Fibroblast of skin of left quadriceps (primary cell): ENCODE measurements at regions not wholly inside any gene's neighbourhood (a gene's known extent, or its start where the extent isn't known, plus 50 kb on each side); places are given as distances from the start of the nearest gene placed in this dataset.

Experiments
- DNase-seq, 2 experiments: peaks; one replicate each; pipeline ENCODE4 v3.0.0-alpha.2; 2013; ENCODE audit warnings: low read depth in 2 of 2

DNA sequence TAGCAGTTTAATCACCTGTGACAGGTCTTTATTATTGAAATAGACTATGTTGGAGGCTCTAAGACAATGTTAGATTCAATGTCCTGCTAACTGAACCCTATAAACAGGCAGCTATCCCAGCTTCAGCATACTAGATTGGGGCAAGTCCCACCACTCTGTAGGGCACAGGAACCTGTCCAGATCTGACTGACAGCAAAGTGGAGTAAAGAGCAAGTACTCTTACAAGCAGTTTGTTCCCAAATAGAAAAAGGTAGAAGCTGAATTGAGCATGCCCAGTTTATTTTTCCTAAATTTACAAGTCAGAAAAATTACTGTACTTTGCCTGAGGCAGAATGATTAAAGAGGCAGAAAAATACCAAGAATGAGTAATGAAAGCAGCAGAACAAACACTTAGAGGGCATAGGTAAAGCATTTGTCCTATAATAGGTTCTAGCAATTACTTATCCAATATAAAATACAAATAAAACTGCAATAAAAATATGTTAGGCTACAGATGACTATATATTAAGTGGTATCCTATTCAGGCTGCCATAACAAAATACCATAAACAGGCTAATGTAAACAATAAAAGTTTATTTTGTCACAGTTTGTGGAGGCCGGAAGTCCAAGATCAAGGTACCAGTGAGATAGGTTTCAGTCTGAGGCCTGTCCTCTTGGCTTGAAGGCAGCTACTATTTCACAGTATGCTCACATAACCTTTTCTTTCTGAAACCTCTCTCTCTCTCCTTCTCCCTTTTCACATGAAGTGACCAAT, 868.2 kb downstream of the C12orf50 start:
- DNase-seq, result no peak

DNA sequence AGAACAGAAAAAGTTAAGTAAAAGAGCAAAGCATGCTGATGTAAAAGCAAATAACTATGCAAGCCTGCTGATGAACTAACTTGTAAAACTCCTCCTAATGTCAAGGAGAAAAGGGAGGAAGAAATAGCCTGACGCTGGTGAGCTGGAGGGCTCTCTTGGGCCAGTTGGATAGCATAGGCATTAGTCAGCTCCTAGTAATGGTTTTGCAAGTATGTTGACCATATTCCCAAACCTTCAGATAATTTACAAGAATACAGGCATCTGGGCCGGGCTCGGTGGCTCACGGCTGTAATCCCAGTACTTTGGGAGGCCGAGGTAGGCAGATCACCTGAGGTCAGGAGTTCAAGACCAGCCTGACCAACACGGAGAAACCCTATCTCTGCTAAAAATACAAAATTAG, 871.4 kb downstream of the C12orf50 start:
- DNase-seq, result peak; percentile 81 to 85

DNA sequence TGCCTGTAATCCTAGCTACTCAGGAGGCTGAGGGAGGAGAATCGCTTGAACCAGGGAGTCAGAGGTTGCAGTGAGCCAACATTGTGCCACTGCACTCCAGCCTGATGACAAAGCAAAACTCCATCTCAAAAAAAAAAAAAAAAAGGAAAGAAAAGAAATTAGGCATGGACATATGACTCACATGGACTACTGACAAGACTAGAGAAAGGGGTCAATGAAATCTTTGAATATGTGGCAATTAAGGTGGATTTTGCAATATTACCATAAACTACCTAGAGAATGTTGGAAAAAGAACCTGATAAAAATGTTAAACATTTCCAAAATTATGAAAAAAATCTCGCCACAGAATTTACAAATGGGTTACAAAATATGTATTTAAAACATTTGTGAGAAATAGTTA, 873.6 kb downstream of the C12orf50 start:
- peak; percentile 45 to 46 for DNase-seq

DNA sequence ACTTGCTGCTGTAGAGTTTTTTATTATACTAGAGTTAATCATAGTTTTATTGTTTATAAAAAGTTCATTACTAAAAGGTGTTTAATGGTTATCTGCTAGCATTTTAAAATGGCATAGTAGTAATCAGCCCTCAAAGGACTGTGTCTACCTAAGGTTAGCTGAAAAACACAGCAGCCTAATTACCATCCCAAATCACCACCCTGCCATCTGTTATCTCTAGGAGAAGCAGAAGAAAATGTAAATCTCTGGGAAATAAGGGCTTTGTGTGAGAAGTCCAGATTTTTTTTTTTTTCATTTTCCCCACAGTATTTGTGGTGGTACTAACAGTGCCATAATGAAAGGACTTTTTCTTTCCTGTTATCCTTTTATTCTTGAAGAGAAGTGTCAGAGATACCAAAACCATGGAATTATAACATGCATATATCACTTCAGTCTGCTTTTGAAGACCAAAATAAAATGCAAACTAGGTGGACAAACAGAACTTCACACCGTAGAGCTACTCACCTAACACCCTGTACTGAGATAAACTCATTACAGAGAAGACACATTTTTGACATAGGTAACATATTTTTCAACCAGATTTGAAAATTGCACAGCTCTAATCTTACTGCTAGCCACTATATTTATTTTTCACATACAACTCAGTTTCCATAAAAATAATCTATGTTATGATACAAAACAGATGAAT, 876.2 kb downstream of the C12orf50 start:
- DNase-seq, result no peak

DNA sequence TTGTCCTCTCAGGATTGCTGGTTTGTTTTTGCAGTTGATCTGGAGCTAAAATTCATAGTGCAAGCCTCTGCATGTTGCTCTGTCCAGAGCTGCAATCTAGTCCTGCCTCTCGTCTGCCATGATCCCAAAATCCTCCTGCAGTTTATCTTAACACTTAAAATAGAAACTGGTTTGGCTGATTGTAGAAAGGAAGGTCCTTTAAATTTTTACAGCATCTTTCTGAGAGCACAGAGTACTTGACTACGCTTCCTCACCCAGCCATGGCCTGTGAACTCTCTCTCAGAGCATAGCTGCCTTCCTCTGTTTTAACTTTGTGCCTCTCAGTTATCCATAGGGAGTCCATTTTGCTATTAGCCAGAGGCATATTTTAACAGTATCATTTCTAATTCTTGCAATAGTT, 877.1 kb downstream of the C12orf50 start:
- no peak for DNase-seq

DNA sequence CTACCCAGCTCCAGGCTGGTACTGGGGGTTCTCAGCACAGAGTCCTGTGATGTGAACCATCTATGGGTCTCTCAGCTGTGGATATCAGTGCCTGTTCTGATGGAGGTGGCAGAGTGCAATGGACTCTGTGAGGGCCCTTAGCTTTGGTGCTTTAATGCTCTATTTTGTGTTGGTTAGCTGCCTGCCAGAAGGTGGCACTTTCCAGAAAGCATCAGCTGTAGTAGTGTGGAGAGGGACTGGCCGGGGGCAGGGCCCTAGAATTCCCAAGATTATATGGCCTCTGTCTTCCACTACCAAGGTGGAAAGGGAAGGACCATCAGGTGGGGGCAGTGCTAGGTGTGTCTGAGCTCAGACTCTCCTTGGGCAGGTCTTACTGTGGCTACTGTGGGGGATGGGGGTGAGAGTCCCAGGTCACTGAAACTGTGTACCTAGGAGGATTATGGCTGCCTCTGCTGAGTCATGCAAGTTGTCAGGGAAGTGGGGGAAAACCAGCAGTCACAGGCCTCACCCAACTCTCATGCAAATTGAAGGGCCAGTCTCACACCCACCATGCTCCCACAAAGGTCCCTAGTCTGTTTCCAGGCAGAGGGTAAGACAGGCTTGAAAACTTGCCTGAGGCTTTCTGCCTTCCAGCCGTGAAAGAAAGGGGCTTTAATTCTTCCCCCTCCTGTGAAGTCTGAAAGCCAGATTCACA, 878.1 kb downstream of the C12orf50 start:
- DNase-seq, result no peak

DNA sequence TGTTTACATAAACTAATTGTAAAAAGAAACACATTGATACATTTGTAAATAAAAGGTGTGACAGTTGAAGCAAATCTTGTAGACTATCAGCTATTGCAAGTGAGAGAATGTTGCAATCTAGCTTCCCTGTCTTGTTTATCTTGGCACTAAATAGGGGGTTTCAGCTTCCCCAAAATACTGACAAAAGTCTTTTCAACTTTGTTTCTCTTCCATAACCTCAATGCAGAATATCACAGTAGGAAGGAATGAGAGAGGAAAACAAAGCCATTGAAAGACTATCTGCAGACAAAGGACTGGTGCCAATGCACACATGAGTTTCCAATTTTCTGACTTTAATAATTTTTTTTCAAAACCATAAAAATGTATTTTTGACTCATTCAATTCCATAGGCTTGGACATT, 886.2 kb upstream of the MGAT4C start:
- DNase-seq, result peak; percentile 39 to 40

DNA sequence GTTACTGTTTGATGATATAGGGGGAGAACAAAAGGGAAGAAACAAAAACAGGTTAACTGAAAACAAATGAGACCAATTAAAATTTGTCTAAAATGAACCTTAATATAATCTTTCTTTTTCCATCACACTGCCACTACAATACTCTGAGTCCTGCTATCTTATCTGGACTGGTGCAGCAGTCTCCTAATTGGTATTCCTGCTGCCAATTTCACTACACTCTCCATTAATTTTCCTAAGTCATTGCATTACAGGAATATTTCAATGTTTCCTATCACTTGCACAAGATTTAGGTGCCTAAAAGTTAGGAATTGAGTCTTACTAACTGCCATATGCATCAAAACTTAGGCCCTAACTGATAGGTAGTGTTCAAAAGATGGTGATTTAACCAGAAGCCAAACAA, 884.9 kb upstream of the MGAT4C start:
- DNase-seq, result no peak

DNA sequence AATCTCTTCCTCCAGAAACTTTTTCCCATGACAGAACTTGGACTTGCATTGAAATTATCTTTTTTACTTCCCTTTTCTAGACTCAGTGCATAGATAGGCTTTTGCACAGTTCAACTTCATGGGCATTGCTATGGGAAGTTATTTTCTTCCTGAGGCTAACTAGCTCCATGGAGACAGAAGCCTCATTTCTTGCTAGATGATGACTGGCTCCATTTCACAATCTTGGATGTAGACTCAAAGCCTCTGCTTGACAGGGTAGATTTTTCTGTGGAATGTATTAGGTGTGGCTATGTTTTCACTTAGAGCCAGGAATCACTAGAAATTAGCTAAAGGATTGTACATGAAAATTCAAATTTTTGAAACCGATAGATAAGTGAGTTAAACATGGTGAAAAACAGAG, 884.1 kb upstream of the MGAT4C start:
- no peak for DNase-seq

DNA sequence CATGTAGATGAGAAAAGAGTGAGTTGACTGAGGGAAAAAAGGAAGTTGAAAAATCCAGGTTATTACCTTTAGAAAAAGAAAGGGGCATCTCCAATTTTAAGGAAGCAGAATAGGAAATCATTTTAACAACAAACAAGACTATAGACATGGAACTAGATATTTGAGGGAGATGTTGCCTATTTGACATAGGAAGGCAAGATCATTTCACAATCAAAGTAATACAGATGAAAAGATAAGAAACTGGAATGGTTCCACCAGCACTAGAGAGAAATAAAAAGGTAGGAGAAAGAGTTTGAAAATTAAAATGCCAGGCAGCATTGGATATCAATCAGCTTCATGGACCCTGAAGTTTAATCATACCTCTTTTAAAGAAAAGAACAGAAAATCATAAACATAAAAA, 881.0 kb upstream of the MGAT4C start:
- DNase-seq, result no peak

DNA sequence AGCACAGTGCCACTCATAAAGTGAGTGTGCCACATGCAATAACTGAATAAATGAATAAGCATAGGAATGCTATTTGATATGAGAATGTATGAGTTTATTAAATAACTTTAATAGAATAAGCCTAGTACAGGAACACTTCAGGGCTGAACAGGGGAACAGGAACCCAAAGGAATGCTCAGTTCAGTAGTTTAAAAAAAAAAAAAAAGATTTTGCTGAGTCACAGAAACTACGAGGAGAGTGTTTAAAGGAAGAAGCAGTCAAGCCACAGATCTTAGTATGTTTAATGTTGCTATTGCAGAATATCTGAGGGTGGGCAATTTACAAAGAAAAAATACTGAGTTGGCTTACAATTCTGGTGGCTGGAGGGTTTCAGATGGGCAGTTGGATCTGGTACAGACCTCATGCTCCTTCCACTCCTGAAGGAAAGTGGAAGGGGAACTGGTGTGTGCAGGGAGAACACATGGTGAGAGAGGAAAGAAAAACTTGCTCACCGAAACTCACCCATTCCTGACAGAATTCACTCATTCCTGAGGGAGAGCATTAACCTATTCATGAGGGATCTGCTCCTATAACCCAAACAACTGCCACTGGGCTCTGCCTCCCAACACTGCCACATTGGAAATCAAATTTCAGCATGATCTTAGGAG, 880.3 kb upstream of the MGAT4C start:
- peak; percentile 29 for DNase-seq

DNA sequence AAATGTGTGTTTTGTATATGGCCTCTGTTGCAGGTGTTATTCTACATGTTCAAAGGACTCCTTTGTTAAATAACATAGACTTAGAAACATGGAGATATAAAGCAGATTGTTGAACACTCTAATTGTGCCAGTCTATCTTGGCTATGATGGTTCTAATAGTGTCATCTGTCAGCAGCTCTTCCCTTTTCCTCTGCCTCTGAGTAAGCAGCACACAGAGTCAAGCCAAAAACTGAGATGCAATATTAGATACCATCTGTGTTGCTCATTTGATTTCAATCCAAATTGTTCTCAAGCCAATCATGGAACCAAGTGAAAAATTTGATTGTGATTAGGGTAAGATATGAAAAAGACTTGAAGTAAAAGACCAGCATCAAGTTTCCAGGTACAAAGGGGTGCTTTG, 871.1 kb upstream of the MGAT4C start:
- DNase-seq, result peak; percentile 43 to 52

DNA sequence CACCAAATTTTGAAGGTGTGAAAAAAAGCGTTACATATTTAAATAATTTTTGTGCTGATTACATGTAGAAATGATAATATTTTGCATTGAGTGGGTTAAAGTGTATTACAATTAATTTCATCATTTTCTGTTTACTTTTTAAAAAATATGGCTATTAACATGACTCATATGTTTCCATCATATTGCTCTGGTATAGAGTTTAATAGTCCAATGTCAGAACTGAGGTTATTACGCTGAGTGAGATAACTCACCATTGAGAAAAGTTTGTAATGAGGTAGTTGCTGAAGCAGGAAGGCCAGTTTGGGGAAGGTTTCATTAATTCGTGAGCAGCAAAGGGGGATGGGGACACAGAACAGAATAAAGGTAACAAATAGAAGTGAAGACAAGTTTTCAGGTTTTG, 865.7 kb upstream of the MGAT4C start:
- no peak for DNase-seq

DNA sequence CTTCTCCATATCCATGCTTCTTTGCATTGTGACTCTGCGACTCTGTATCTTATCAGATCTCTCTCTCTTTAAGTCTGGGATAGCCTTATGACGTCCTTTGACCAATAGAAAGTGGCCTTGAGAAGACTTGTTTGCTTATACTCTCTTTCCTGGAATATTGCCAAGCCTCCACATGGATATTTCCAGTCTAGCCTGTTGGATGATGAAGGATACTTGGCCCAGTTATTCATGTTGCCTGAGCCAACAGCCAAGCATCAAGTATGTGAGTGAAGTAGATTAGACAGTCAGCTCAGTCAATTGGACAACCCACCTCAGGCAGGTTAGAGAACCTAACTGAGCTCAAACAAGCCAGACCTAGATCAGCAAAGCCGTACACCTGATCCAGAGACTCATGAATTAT, 864.2 kb upstream of the MGAT4C start:
- DNase-seq, result no peak

DNA sequence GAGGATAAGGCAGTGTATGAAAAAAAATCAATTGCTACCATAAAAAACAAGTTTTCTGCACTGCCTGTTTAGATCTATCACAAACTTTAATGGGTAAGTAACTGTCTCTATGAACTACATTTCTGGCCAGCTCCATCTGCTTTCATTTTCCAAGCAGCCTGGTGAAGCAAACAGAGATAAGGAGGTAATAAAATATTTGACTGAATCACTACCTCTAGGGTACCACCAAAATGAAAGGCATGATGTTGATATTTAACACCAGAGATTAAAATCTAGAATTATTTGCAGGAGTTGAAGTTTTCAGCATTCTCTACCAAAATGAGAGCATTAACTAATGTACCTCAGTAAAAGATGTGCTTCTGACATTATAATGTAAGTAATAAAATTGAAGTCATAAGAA, 863.5 kb upstream of the MGAT4C start:
- DNase-seq, result no peak

DNA sequence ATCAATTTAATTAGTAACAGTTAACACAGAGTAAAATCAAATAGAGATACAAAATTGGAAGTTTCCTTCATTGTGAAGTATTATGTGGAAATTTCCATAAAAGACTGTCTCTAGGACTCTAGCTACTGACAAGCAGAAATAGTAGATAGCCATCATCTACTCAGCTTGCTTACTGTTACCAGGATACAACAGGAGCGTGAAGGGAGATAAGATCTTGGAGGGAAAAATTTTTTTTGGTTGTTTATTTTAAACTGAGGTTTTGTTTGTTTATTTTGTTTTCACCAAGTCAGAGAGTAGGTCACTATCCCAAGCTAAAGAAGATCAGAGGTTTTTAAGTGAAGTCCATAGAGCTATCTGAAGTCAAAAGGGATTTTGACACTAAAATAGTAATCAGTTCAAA, 861.3 kb upstream of the MGAT4C start:
- DNase-seq, result no peak

DNA sequence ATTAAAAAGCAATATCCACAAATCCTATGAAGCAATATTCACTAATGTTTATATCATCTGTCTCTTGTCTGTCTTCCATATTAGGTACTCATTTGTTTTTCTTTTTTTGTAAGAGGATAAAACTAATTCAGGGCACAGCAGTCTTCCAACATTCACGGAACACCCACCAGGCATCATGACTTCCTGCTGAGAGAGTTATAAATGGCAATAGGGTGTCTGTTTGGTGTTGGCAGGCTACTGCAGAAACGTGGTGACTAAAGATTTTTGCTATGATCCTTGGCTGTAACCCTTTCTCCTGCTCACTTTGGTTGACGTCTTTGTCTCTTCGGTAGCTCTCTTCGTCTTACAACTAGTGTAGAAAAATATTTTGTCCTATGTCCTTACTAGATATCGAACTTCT, 860.6 kb upstream of the MGAT4C start:
- DNase-seq, result no peak

DNA sequence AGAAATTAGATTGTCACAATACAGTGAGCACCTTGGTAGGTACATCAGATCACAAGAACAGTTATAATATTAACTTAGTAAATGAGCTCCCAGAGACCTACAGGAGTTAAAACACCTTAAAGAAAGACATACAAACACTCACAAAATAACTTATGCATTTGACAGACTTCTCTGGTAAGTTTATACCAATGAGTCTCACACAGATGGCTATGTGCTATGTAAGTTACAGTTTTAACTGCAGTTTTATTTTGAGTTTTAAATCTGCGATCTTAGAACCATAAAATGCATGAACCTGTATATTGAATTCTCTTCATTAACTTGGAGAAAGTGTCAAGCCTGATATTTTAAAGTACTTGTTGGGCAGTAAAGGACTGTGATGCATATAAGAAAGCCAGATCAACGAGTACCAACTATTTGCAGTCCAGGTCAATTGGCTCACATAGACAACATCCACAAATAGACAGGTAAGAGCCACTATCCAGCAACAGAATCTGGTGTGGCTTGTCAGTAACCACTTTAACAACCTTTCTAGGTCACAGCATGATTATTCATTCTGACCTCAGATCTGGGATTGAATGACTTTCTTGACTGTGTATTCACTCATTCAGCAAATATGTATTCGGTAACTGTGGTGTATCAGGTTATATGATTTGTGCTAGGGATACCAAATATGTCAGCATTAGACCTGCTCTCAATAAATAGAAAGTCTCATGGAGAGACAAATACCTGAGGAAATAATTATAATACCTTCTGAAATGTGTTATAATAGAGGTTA, 856.6 kb upstream of the MGAT4C start:
- DNase-seq, result no peak

DNA sequence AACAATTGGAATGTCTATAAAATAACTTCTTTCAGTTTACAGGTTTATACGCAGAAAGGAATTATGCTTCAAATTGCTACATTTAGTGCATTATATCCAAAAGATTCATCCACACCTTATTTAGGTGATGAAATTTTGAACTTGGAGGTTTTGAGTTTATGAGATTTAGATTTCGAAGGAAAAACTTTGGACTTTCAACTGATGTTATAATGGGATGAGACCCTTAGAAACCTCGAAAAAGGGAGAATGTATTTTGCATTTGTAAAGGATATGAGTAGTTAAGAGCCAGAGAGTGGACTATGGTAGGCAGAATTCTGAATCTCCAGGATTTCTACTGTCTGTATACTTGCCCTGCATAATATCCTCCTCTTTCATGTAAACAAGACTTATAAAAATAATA, 851.6 kb upstream of the MGAT4C start:
- no peak for DNase-seq

DNA sequence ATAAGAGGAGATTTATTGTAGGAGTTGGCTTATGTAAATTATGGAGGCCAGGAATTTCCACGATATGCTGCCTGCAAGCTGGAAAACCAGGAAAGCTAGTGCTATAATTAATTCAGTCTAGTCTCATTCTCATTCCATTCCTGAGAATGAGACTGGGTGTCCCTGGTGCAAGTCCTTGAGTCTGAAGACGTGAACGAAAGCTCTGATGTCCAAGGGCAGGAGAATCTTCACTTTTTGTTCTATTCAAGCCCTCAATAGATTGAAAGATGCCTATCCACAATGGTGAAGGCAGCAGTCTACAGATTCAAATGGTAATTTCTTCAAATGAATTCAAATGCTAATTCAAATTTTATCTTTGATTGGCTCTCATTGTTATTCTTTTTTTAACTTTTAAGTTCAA, 851.1 kb upstream of the MGAT4C start:
- DNase-seq, result no peak

DNA sequence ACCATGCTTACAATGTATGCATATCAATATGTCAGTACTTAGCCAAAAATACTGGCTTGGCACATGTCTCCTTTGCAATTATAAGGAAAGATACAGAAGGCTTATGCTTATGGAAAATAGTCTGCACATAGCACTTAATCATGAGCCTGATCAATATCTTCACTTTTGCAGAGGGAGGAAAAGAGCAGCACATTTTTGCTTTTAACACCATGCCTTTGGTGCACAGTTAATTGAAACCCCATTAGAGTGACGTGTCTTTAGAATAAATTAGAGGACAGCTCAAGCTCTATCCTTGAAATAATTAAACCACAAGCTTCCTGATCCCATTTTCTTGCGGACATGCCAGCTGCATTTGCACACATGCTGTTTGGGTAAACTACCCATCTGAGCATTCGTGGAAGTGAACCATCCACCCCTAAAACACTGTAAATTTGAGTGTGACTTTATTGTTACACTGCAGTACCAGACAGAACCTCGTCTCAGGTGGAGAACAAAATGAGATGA, 839.9 kb upstream of the MGAT4C start:
- DNase-seq, result no peak

DNA sequence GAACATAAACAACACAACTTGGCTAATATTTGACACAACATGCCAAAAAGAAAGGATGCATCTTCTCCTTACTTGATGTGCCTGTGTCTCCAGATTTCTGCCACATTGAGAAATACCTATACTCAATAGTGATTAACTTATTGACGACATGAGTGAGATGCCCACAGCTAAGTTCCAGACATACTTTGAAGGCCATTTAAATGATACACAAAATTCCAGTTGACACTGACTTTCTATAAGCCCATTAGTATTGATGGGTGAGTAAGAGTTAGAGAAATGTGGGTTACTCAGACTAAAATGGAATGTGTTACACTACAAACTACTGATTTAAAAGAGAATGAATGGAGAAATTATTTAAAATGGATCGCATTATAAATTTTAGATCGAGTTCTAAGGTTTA, 838.2 kb upstream of the MGAT4C start:
- DNase-seq, result peak; percentile 26 to 41
